Right cardiac atrium (tissue), 5 donors: ENCODE measurements at regions not wholly inside any gene's neighbourhood (a gene's known extent, or its start where the extent isn't known, plus 50 kb on each side); places are given as distances from the start of the nearest gene placed in this dataset.
A peak's percentile ranks its signal among the peaks of the same experiment; 100 is the strongest.

Experiments used
- ATAC-seq, 2 donors: fragments of 200-7000 bp; cut with Tn5 transposase; one replicate each; pipeline versions ENCODE4 v1.8.0 to v1.9.1; 2020; ENCODE audit warnings: moderate library complexity in 2 of 2, mild to moderate bottlenecking in 1 of 2
- DNase-seq, 3 donors: peaks; one replicate each; pipeline ENCODE4 v3.0.0-alpha.2; 2020
- H3K27ac ChIP-seq: one replicate; pipeline ENCODE4 v1.5.1; 2013; ENCODE audit warnings: mild to moderate bottlenecking, low read length, control low read depth, moderate library complexity
- H3K27me3 ChIP-seq: one replicate; pipeline ENCODE4 v1.6.1; 2013; ENCODE audit not compliant: control insufficient read depth, insufficient read depth
- H3K4me1 ChIP-seq: one replicate; pipeline ENCODE4 v1.6.1; 2013; ENCODE audit warnings: low read length; ENCODE audit not compliant: control insufficient read depth, insufficient read depth
- H3K4me3 ChIP-seq: one replicate; pipeline ENCODE4 v1.5.1; 2013; ENCODE audit warnings: low read length, control low read depth
- H3K9me3 ChIP-seq: one replicate; pipeline ENCODE4 v1.6.1; 2013; ENCODE audit warnings: low read length; ENCODE audit not compliant: control insufficient read depth
- WGBS: extraction: QIAGEN DNeasy Blood & Tissue Kit; methylation state at CpG from one replicate; pipeline ENCODE4 v1.1.7; 2013; 5-methylcytosine and 5-hydroxymethylcytosine counted together
- intact Hi-C, 4 donors: fragments of 100-400 bp; cut with DNase I; formaldehyde crosslinking; loops; one replicate each; pipeline versions ENCODE4 v1.11.0 to v1.14.0; 2022 to 2023
- donor health status: healthy with polysubstance abuse.
- donor health status: DM: no; HTN: yes; CAD: no.
- donor health status: DM: no; HTN: no; CAD: no.
- donor health status: DM: no; HTN: yes; CAD: no; lungs with severe emphysema.
- donor health status: DM: yes; HTN: yes; CAD: no.

GRCh38 chr18:45268583-45268982 is 346.7 kb upstream of the SLC14A2 start:
- Histone ChIP-seq H3K4me1 (no peaks in the 10 kb centered on the region), H3K27ac (no peak overlapping the region), H3K9me3 (no peaks in the 10 kb centered on the region), H3K27me3 (no peaks in the 10 kb centered on the region), H3K4me3 (no peak overlapping the region)
- 64% methylated on average over 1 of the region's 1 CpG for WGBS
- intact Hi-C loops, result no loop called here
- DNase-seq, result no peak
- ATAC-seq, result no peak

GRCh38 chr18:45270289-45270771 is 344.9 kb upstream of the SLC14A2 start:
- no peak for DNase-seq
- no peak overlapping the region for H3K27ac ChIP-seq
- H3K27me3 ChIP-seq, result no peaks in the 10 kb centered on the region
- H3K4me3 ChIP-seq, result no peak overlapping the region
- no peak for ATAC-seq
- intact Hi-C loops, result loop anchor here in 1 of 4 donors (10.0 kb wide), 1 partner anchor 114 kb away; no protein-coding TSS in a partner anchor
- no peaks in the 10 kb centered on the region for H3K4me1 ChIP-seq
- H3K9me3 ChIP-seq, result no peaks in the 10 kb centered on the region

DNA sequence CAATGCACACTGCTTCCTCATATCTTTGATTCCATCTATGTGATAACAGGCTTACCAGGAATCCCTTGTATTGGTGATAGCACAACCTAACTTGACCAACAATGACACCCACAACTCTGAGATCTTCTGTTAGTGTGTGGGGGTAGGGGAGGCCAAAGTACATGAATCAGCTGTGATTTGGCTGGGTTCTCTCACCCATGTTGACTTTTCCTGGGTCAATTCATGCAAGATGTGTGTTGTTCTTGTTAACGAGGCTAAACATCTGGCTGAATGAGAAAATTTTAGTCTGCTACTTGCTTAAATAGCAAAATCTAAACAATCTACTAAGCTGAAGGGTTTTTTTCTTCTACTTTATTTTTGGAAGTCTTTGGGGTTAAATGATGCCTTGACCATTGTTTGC is 341.2 kb upstream of the SLC14A2 start:
- Histone ChIP-seq H3K4me1 (no peaks in the 10 kb centered on the region), H3K27me3 (no peaks in the 10 kb centered on the region), H3K4me3 (no peak overlapping the region), H3K27ac (no peak overlapping the region), H3K9me3 (no peaks in the 10 kb centered on the region)
- intact Hi-C loops, result loop anchor here in 1 of 4 donors (10.0 kb wide), 1 partner anchor 111 kb away; no protein-coding TSS in a partner anchor
- DNase-seq, result no peak
- WGBS, result 72% methylated on average over 1 of the region's 1 CpG
- ATAC-seq, result no peak

GRCh38 chr18:45275367-45276113 is 339.7 kb upstream of the SLC14A2 start:
- Histone ChIP-seq H3K9me3 (no peaks in the 10 kb centered on the region), H3K27ac (no peak overlapping the region), H3K4me1 (no peaks in the 10 kb centered on the region), H3K4me3 (no peak overlapping the region), H3K27me3 (no peaks in the 10 kb centered on the region)
- intact Hi-C loops, result loop anchor here in 1 of 4 donors (10.0 kb wide), 1 partner anchor 109 kb away; no protein-coding TSS in a partner anchor
- DNase-seq (no peak), ATAC-seq (no peak)
- 69% methylated on average over 5 of the region's 5 CpGs for WGBS

- Histone ChIP-seq H3K4me3 (no peak overlapping the region), H3K9me3 (no peaks in the 10 kb centered on the region), H3K27ac (no peak overlapping the region), H3K27me3 (no peaks in the 10 kb centered on the region), H3K4me1 (no peaks in the 10 kb centered on the region)
- WGBS, result 89% methylated on average over 3 of the region's 3 CpGs
- ATAC-seq (no peak), DNase-seq (no peak)
- intact Hi-C loops, result loop anchor here in 1 of 4 donors (10.0 kb wide), 1 partner anchor 108 kb away; no protein-coding TSS in a partner anchor
These were observed 338.4 kb upstream of the SLC14A2 start for GRCh38 chr18:45276878-45277277.

DNA sequence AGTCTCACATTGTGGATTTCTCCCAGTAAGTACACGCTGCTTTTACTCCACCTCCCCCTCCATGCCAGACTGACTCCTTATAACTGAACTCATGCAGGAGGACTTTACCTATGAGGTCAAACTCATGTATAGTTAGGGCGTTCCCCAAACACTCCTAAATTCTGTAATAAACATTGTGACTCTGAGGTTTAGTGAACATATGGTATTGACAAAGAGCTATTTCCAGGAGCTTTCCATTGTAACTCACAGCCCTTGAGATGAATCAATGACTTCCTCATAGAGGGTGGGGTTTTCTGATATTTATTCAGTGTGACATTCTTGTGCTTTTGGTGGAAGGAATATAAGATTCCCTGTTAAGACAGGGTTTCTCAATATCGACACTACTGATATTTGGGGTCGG is 337.4 kb upstream of the SLC14A2 start:
- intact Hi-C loops, result loop anchor here in 1 of 4 donors (10.0 kb wide), 1 partner anchor 107 kb away; no protein-coding TSS in a partner anchor
- ATAC-seq, result peak in 1 of 2 donors; percentile 22
- Histone ChIP-seq H3K4me3 (no peak overlapping the region), H3K27me3 (no peaks in the 10 kb centered on the region), H3K27ac (no peak overlapping the region), H3K9me3 (no peaks in the 10 kb centered on the region), H3K4me1 (no peaks in the 10 kb centered on the region)
- 90% methylated on average over 4 of the region's 4 CpGs for WGBS
- DNase-seq, result no peak

- WGBS, result 63% methylated on average over 10 of the region's 10 CpGs
- ATAC-seq, result no peak
These were observed 334.6 kb upstream of the SLC14A2 start for GRCh38 chr18:45280481-45281276.

GRCh38 chr18:45282101-45282812 is 333.0 kb upstream of the SLC14A2 start:
- Histone ChIP-seq H3K4me3 (no peak overlapping the region), H3K27me3 (no peaks in the 10 kb centered on the region), H3K4me1 (no peaks in the 10 kb centered on the region), H3K27ac (no peak overlapping the region), H3K9me3 (no peaks in the 10 kb centered on the region)
- DNase-seq (no peak), ATAC-seq (no peak)
- 76% methylated on average over 5 of the region's 5 CpGs for WGBS
- intact Hi-C loops, result no loop called here

More at GRCh38 chr18:45280481-45281276, 334.6 kb upstream of the SLC14A2 start:
- H3K4me1 ChIP-seq, result no peaks in the 10 kb centered on the region
- H3K4me3 ChIP-seq, result no peak overlapping the region
- H3K27ac ChIP-seq, result no peak overlapping the region
- H3K9me3 ChIP-seq, result no peaks in the 10 kb centered on the region
- no peaks in the 10 kb centered on the region for H3K27me3 ChIP-seq
- intact Hi-C loops, result no loop called here
- no peak for DNase-seq

GRCh38 chr18:45284174-45284573 is 331.1 kb upstream of the SLC14A2 start:
- ATAC-seq, result no peak
- no peak overlapping the region for H3K27ac ChIP-seq
- H3K9me3 ChIP-seq, result no peaks in the 10 kb centered on the region
- intact Hi-C loops, result no loop called here
- no peak overlapping the region for H3K4me3 ChIP-seq
- no peaks in the 10 kb centered on the region for H3K27me3 ChIP-seq
- no peak for DNase-seq
- no peaks in the 10 kb centered on the region for H3K4me1 ChIP-seq
- WGBS, result 85% methylated on average over 2 of the region's 2 CpGs

DNA sequence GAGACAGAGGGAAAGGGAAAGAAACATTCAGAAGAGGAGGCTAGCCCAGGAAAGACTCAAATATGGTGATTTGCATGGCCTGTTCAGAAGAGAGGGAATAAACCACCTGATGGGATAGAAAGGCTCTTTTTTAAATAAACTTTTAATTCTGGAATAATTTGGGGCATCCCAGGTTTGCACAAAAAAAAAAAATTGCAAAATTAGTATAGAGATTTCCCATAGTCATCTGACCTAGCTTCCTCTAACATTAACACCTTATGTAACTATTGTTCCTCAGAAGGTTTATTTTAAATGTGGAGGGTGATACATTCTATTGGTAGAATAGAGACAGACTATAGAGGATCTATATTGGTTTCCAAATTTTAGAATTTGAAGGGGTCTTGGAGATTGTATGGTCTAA is 330.4 kb upstream of the SLC14A2 start:
- Histone ChIP-seq H3K9me3 (no peaks in the 10 kb centered on the region), H3K27me3 (no peaks in the 10 kb centered on the region), H3K4me3 (no peak overlapping the region), H3K4me1 (no peaks in the 10 kb centered on the region), H3K27ac (no peak overlapping the region)
- no peak for DNase-seq
- intact Hi-C loops, result no loop called here
- no peak for ATAC-seq

GRCh38 chr18:45285251-45285650 is 330.0 kb upstream of the SLC14A2 start:
- Histone ChIP-seq H3K27me3 (no peaks in the 10 kb centered on the region), H3K27ac (no peak overlapping the region), H3K9me3 (no peaks in the 10 kb centered on the region), H3K4me1 (no peaks in the 10 kb centered on the region), H3K4me3 (no peak overlapping the region)
- 80% methylated on average over 10 of the region's 10 CpGs for WGBS
- DNase-seq (no peak), ATAC-seq (no peak)
- intact Hi-C loops, result no loop called here
